Liver (tissue), 8 donors: ENCODE measurements at regions not wholly inside any gene's neighbourhood (a gene's known extent, or its start where the extent isn't known, plus 50 kb on each side); places are given as distances from the start of the nearest gene placed in this dataset.

ENCODE experiments used
- DNase-seq: peaks from one replicate; pipeline ENCODE4 v3.0.0-alpha.2; 2017; ENCODE audit warnings: low spot score
- H3K27ac ChIP-seq, 2 donors: one replicate each; pipeline ENCODE4 v1.7.0; 2013; ENCODE audit warnings: inconsistent platforms in 2 of 2, low read length in 2 of 2, control low read depth in 1 of 2, low read depth in 1 of 2, mild to moderate bottlenecking in 1 of 2
- H3K27me3 ChIP-seq, 4 donors: one replicate each; pipeline versions ENCODE4 v1.6.1 to v1.7.0; 2013; ENCODE audit warnings: low read length in 3 of 4, inconsistent platforms in 1 of 4, mild to moderate bottlenecking in 1 of 4, moderate library complexity in 1 of 4; ENCODE audit not compliant: control insufficient read depth in 4 of 4, insufficient read depth in 4 of 4
- H3K36me3 ChIP-seq, 4 donors: one replicate each; pipeline versions ENCODE4 v1.6.1 to v1.7.0; 2013; ENCODE audit warnings: low read length in 3 of 4, mild to moderate bottlenecking in 3 of 4, low read depth in 1 of 4, moderate library complexity in 1 of 4; ENCODE audit not compliant: control insufficient read depth in 4 of 4, insufficient read depth in 3 of 4
- H3K4me1 ChIP-seq, 4 donors: one replicate each; pipeline versions ENCODE4 v1.6.1 to v1.7.0; 2013; ENCODE audit warnings: low read length in 3 of 4, mild to moderate bottlenecking in 3 of 4, moderate library complexity in 1 of 4; ENCODE audit not compliant: control insufficient read depth in 4 of 4, insufficient read depth in 4 of 4
- H3K4me3 ChIP-seq, 3 donors: one replicate each; pipeline versions ENCODE4 v1.6.1 to v1.7.0; 2013; ENCODE audit warnings: low read length in 3 of 3, control low read depth in 1 of 3, low read depth in 1 of 3, mild to moderate bottlenecking in 1 of 3
- H3K9ac ChIP-seq, 2 donors: one replicate each; pipeline ENCODE4 v1.7.0; 2013; ENCODE audit warnings: low read length in 2 of 2, mild to moderate bottlenecking in 2 of 2, moderate library complexity in 2 of 2, control low read depth in 1 of 2, low read depth in 1 of 2
- H3K9me3 ChIP-seq, 4 donors: one replicate each; pipeline versions ENCODE4 v1.6.1 to v1.7.0; 2013; ENCODE audit warnings: low read length in 3 of 4; ENCODE audit not compliant: control insufficient read depth in 4 of 4
- FOXA1 ChIP-seq: IDR thresholded peaks from 2 replicates; pipeline ENCODE4 v1.6.1; 2016; ENCODE audit warnings: antibody characterized with exemption
- FOXA2 ChIP-seq: IDR thresholded peaks from 2 replicates; pipeline ENCODE4 v1.6.1; 2016; ENCODE audit warnings: antibody characterized with exemption
- GABPA ChIP-seq, 2 donors: IDR thresholded peaks in 1 of 2; conservative IDR thresholded peaks in 1 of 2; 2 replicates each; pipeline ENCODE4 v1.6.1; 2016; ENCODE audit warnings: antibody characterized with exemption in 2 of 2, mild to moderate bottlenecking in 1 of 2, moderate library complexity in 1 of 2
- HNF4A ChIP-seq, 2 donors: conservative IDR thresholded peaks; 2 replicates each; pipeline ENCODE4 v1.6.1; 2016; ENCODE audit warnings: antibody characterized with exemption in 2 of 2, mild to moderate bottlenecking in 2 of 2
- HNF4G ChIP-seq: IDR thresholded peaks from 2 replicates; pipeline ENCODE4 v1.6.1; 2016; ENCODE audit warnings: antibody characterized with exemption
- JUND ChIP-seq, 2 donors: IDR thresholded peaks; 2 replicates each; pipeline ENCODE4 v1.6.1; 2016; ENCODE audit warnings: antibody characterized with exemption in 2 of 2
- NR2F2 ChIP-seq: IDR thresholded peaks from 2 replicates; pipeline ENCODE4 v1.6.1; 2016; ENCODE audit warnings: antibody characterized with exemption
- TAF1 ChIP-seq: conservative IDR thresholded peaks from 2 replicates; pipeline ENCODE4 v1.6.1; 2016; ENCODE audit warnings: antibody characterized with exemption, mild to moderate bottlenecking
- YY1 ChIP-seq: IDR thresholded peaks from 2 replicates; pipeline ENCODE4 v1.6.1; 2016; ENCODE audit warnings: antibody characterized with exemption, mild to moderate bottlenecking
- WGBS: extraction: QIAGEN DNeasy Blood & Tissue Kit; methylation state at CpG from one replicate; pipeline ENCODE4 v1.1.7; 2013; 5-methylcytosine and 5-hydroxymethylcytosine counted together
- TF ChIP-seq, protein P1 (sequence below): fragments of 150-350 bp; IDR thresholded peaks from 2 replicates; pipeline ENCODE4 v1.5.1; 2017; ENCODE audit warnings: improper control_type of control experiment, low read depth, low read length; ENCODE audit not compliant: missing input control
- TF ChIP-seq, protein P2 (sequence below): IDR thresholded peaks from 2 replicates; pipeline ENCODE4 v1.6.1; 2016; ENCODE audit warnings: antibody characterized with exemption, mild to moderate bottlenecking
- TF ChIP-seq, protein P3 (sequence below): IDR thresholded peaks from 2 replicates; pipeline ENCODE4 v1.6.1; 2016; ENCODE audit warnings: antibody characterized with exemption
- TF ChIP-seq, protein P4 (sequence below): IDR thresholded peaks from 2 replicates; pipeline ENCODE4 v1.6.1; 2016; ENCODE audit warnings: antibody characterized with exemption
- donor health status: healthy.
- donor health status: healthy.
- donor health status: healthy.
- donor health status: healthy.
- donor health status: healthy.

DNA sequence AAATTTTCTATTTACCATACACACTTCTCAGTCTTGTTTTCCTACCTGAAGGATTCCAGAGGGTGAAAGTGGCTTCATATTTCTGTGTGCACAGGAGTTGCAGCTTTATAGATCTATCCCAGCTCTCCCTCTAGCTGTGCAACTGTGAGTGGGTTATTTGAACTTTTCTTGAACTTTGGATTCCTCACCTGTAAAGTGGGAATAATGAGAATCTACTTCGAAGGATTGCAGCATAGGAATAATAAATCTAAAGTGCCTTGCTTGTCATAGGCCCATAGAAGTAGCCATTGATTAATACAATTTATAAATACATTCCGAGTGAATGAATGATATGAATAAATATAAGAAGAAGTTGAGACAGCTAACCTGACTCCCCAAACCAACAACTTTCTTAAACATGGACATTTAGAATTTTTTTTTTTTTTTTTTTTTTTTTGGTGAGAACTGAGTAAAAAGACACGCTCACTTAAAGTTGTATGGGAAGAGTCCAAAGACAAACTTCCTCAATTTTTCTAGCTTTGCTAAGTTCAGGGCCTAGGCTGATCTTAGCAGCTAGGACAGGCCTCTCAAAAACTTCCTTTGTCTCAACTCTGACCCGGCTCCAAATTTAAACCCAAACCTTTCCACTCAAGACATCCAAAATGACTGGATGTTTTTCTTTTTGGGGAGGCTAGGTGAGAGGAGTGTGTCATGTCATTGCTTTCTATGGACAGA, 203.3 kb upstream of the FBXO11 start:
- H3K4me3 ChIP-seq = no peak overlapping the region
- WGBS = 79% methylated on average over 4 of the region's 4 CpGs
- no peak for DNase-seq
- H3K27ac ChIP-seq = no peak overlapping the region
- H3K9me3 ChIP-seq = no peaks in the 10 kb centered on the region
- H3K27me3 ChIP-seq = no peaks in the 10 kb centered on the region
- H3K4me1 ChIP-seq = peaks cover 3 to 17% (median 11%) of the 10 kb centered on the region in 4 donors
- H3K9ac ChIP-seq = no peak overlapping the region
- no peaks in the 10 kb centered on the region for H3K36me3 ChIP-seq
- no peak for TF ChIP-seq FOXA2
- TF ChIP-seq NR2F2 = no peak
- TF ChIP-seq HNF4A (conservative IDR thresholded peaks at IDR 0.05) = no peak

DNA sequence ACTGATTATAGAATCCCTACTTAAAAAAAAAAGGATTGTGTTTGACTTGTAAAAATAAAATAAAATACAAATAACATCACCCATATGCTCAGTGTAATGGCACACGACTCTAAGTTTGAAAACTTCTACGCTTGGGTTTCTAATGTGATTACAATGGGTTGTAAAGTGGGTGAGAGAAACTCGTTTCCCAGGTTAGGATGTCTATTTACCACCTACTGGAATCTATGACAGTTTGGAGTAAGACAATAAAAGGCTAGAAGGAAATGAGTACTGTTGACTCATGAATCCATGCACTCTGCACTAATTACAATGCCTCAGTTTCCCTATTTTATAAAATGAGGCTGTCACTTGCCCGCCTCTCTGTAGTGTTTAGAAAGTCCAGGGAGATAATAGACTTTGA, 204.0 kb upstream of the FOXN2 start:
- H3K9me3 ChIP-seq = no peaks in the 10 kb centered on the region
- no peak overlapping the region for H3K4me3 ChIP-seq
- WGBS = 81% methylated on average over 4 of the region's 4 CpGs
- peaks cover 3 to 17% (median 11%) of the 10 kb centered on the region in 4 donors for H3K4me1 ChIP-seq
- DNase-seq = no peak
- TF ChIP-seq JUND (IDR thresholded peaks at IDR 0.05) = no peak
- no peak for TF ChIP-seq NR2F2
- no peak for TF ChIP-seq YY1
- no peak for TF ChIP-seq HNF4A (conservative IDR thresholded peaks at IDR 0.05)
- no peak for TF ChIP-seq GABPA (IDR thresholded peaks at IDR 0.05 in 1 of 2, conservative IDR thresholded peaks at IDR 0.05 in 1 of 2)
- no peak for TF ChIP-seq TAF1
- TF ChIP-seq, protein P1, sequence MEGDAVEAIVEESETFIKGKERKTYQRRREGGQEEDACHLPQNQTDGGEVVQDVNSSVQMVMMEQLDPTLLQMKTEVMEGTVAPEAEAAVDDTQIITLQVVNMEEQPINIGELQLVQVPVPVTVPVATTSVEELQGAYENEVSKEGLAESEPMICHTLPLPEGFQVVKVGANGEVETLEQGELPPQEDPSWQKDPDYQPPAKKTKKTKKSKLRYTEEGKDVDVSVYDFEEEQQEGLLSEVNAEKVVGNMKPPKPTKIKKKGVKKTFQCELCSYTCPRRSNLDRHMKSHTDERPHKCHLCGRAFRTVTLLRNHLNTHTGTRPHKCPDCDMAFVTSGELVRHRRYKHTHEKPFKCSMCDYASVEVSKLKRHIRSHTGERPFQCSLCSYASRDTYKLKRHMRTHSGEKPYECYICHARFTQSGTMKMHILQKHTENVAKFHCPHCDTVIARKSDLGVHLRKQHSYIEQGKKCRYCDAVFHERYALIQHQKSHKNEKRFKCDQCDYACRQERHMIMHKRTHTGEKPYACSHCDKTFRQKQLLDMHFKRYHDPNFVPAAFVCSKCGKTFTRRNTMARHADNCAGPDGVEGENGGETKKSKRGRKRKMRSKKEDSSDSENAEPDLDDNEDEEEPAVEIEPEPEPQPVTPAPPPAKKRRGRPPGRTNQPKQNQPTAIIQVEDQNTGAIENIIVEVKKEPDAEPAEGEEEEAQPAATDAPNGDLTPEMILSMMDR = no peak
- TF ChIP-seq, protein P2, sequence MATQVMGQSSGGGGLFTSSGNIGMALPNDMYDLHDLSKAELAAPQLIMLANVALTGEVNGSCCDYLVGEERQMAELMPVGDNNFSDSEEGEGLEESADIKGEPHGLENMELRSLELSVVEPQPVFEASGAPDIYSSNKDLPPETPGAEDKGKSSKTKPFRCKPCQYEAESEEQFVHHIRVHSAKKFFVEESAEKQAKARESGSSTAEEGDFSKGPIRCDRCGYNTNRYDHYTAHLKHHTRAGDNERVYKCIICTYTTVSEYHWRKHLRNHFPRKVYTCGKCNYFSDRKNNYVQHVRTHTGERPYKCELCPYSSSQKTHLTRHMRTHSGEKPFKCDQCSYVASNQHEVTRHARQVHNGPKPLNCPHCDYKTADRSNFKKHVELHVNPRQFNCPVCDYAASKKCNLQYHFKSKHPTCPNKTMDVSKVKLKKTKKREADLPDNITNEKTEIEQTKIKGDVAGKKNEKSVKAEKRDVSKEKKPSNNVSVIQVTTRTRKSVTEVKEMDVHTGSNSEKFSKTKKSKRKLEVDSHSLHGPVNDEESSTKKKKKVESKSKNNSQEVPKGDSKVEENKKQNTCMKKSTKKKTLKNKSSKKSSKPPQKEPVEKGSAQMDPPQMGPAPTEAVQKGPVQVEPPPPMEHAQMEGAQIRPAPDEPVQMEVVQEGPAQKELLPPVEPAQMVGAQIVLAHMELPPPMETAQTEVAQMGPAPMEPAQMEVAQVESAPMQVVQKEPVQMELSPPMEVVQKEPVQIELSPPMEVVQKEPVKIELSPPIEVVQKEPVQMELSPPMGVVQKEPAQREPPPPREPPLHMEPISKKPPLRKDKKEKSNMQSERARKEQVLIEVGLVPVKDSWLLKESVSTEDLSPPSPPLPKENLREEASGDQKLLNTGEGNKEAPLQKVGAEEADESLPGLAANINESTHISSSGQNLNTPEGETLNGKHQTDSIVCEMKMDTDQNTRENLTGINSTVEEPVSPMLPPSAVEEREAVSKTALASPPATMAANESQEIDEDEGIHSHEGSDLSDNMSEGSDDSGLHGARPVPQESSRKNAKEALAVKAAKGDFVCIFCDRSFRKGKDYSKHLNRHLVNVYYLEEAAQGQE = no peak
- TF ChIP-seq, protein P3, sequence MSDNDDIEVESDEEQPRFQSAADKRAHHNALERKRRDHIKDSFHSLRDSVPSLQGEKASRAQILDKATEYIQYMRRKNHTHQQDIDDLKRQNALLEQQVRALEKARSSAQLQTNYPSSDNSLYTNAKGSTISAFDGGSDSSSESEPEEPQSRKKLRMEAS = no peak
- no peak for TF ChIP-seq FOXA2
- TF ChIP-seq, protein P4, sequence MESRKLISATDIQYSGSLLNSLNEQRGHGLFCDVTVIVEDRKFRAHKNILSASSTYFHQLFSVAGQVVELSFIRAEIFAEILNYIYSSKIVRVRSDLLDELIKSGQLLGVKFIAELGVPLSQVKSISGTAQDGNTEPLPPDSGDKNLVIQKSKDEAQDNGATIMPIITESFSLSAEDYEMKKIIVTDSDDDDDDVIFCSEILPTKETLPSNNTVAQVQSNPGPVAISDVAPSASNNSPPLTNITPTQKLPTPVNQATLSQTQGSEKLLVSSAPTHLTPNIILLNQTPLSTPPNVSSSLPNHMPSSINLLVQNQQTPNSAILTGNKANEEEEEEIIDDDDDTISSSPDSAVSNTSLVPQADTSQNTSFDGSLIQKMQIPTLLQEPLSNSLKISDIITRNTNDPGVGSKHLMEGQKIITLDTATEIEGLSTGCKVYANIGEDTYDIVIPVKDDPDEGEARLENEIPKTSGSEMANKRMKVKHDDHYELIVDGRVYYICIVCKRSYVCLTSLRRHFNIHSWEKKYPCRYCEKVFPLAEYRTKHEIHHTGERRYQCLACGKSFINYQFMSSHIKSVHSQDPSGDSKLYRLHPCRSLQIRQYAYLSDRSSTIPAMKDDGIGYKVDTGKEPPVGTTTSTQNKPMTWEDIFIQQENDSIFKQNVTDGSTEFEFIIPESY = no peak
- no peak for TF ChIP-seq FOXA1
- TF ChIP-seq HNF4G = no peak
- no peak overlapping the region for H3K27ac ChIP-seq
- no peak overlapping the region for H3K9ac ChIP-seq
- H3K36me3 ChIP-seq = no peaks in the 10 kb centered on the region
- H3K27me3 ChIP-seq = no peaks in the 10 kb centered on the region
